Endothelial cell of umbilical vein (primary cell): ENCODE measurements at regions not wholly inside any gene's neighbourhood (a gene's known extent, or its start where the extent isn't known, plus 50 kb on each side); places are given as distances from the start of the nearest gene placed in this dataset.

Experiments used
- EZH2 ChIP-seq: IDR thresholded peaks from 2 replicates; pipeline ENCODE4 v1.6.1; 2012; ENCODE audit warnings: borderline replicate concordance, low read depth, mild to moderate bottlenecking, moderate library complexity, low read length, inconsistent platforms; ENCODE audit not compliant: severe bottlenecking
- POLR2A ChIP-seq: IDR thresholded peaks from 2 replicates; pipeline ENCODE4 v1.6.1; 2012; ENCODE audit warnings: low read depth, mild to moderate bottlenecking, control low read depth, low read length
- POLR2AphosphoS5 ChIP-seq: IDR thresholded peaks from 2 replicates; pipeline ENCODE4 v1.6.1; 2012; ENCODE audit warnings: low read depth, mild to moderate bottlenecking, control low read depth, low read length, moderate library complexity; ENCODE audit not compliant: insufficient read depth
- TF ChIP-seq, protein P1 (sequence below), 2 donors: IDR thresholded peaks; 1 replicate in 1 of 2; 2 replicates in 1 of 2; pipeline ENCODE4 v1.5.1; 2011; ENCODE audit warnings: low read length in 2 of 2, mild to moderate bottlenecking in 2 of 2, moderate library complexity in 2 of 2, control low read depth in 1 of 2, inconsistent platforms in 1 of 2, low read depth in 1 of 2; ENCODE audit not compliant: insufficient read depth in 1 of 2; ENCODE audit errors: extremely low read depth in 1 of 2

DNA sequence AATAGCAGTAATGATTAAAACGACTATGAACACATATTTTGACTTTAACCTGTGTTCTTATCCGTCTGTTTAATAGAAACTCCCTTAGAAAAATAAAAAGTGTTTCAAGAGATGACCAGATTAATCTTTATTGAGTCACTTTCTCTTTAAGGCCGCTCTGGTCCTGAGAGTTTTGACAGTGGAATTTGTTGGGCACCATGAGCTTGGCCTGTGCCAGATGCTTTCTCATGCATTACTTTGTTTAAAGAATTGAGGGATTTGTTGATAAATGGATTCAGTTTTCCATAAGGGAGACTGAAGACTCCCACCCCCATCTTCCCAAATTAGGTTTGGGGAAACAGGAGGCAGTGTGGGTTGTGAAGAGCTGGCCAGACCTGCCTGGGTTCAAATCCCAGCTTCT lies 53.2 kb upstream of the ALX4 start:
- TF ChIP-seq EZH2 (no peak), POLR2A (no peak), POLR2AphosphoS5 (no peak)
- TF ChIP-seq, protein P1, sequence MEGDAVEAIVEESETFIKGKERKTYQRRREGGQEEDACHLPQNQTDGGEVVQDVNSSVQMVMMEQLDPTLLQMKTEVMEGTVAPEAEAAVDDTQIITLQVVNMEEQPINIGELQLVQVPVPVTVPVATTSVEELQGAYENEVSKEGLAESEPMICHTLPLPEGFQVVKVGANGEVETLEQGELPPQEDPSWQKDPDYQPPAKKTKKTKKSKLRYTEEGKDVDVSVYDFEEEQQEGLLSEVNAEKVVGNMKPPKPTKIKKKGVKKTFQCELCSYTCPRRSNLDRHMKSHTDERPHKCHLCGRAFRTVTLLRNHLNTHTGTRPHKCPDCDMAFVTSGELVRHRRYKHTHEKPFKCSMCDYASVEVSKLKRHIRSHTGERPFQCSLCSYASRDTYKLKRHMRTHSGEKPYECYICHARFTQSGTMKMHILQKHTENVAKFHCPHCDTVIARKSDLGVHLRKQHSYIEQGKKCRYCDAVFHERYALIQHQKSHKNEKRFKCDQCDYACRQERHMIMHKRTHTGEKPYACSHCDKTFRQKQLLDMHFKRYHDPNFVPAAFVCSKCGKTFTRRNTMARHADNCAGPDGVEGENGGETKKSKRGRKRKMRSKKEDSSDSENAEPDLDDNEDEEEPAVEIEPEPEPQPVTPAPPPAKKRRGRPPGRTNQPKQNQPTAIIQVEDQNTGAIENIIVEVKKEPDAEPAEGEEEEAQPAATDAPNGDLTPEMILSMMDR (IDR thresholded peaks at IDR 0.05; ENCODE audit: extremely low read depth in 1 of 2, insufficient read depth in 1 of 2, low read depth in 1 of 2, low read length in 2 of 2) = no peak
